ENCODE measurements at regions not wholly inside any gene's neighbourhood (a gene's known extent, or its start where the extent isn't known, plus 50 kb on each side); places are given as distances from the start of the nearest gene placed in this dataset.

DNA sequence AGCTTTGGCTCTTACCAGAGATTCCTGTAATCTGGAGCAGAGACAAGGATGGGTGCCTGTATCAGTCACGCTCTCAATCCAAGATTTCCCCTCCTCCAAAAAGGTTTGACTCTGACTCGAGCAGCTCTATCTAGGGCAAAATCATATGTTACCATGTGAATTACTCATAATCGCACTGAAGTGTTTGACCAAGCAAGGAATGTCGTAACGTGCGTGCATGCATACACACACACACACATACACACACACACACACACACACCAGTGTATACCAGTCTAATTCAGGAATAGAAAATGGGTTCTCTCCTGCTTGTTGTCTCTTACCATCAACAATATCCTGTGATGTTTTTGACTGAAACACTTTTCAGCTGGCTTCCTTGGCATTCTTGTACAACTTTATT is 835.1 kb downstream of the KCNJ2 start:
- no peak for DNase-seq (ENCODE audit: low spot score)
- ATAC-seq: no peak
- Mint-ChIP-seq H3K27ac (no peak overlapping the region), H3K4me1 (peaks cover 16% of the 10 kb centered on the region), H3K9me3 (peaks cover 3% of the 10 kb centered on the region; the same call in 1 of the 2 replicates), H3K4me3 (no peak overlapping the region), H3K27me3 (ENCODE audit: low read depth) (peaks cover 2% of the 10 kb centered on the region; the same call in 1 of the 2 replicates), H3K36me3 (no peaks in the 10 kb centered on the region)
- TF ChIP-seq ZNF317 (CRISPR knock-in tag; IDR thresholded peaks at IDR 0.05; ENCODE audit: borderline replicate concordance, low read depth) (no peak), FOXJ3 (CRISPR knock-in tag; IDR thresholded peaks at IDR 0.05; ENCODE audit: borderline replicate concordance) (no peak)
- ChIA-PET CTCF (no interaction called here), POLR2A (no interaction called here)

DNA sequence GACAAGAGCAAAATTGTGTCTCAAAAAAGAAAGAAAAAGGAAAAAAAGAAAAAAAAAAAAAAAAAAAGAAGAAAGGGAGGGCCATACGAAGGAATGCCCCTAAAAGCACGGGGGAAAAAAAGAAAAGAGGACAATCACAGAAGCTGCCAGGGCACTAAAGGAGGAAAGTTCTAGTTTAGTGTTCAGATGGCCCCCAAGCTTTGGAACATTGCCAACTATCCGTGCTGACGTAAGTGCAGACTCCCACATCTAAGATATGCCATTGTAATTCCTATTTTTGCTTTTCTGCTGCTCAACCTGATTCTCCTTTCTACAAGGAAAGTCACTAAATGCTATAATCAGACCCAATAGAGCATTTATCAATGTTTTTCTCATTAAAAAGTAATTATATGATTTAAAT is 842.1 kb downstream of the KCNJ2 start:
- Mint-ChIP-seq H3K36me3 (peaks cover 4% of the 10 kb centered on the region), H3K27me3 (ENCODE audit: low read depth) (peaks cover 6% of the 10 kb centered on the region), H3K27ac (no peak overlapping the region), H3K4me1 (no peaks in the 10 kb centered on the region), H3K9me3 (peaks cover 10% of the 10 kb centered on the region), H3K4me3 (no peak overlapping the region)
- no peak for DNase-seq (ENCODE audit: low spot score)
- TF ChIP-seq, protein P1, sequence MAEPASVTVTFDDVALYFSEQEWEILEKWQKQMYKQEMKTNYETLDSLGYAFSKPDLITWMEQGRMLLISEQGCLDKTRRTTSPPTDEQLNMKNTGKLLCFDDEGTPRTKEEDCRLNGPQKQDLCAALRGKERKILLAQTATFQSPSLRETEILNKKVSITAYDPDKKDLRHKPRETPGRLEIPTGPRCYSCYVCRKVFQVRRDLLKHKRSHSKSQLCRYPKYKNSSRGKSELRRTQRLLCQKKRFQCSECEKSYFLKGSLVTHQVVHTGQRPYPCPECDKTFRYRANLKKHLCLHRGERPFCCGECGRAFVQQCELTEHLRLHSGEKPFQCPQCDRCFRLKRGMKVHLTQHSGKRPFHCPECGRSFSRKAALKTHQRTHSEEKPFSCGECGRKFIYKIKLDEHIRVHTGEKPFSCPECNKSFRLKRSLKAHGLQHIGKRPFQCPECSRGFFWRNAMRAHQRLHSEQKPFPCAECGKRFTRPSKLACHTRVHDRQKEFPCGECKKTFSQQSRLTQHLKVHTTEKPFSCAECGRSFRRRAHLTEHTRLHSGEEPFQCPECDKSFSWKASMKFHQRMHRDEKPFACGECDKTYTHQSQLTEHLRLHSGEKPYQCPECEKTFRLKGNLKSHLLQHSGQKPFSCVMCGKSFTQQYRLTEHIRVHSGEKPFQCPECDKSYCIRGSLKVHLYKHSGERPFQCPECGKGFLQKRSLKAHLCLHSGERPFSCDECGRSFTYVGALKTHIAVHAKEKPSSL (CRISPR knock-in tag; conservative IDR thresholded peaks at IDR 0.05): no peak
- TF ChIP-seq, protein P2, sequence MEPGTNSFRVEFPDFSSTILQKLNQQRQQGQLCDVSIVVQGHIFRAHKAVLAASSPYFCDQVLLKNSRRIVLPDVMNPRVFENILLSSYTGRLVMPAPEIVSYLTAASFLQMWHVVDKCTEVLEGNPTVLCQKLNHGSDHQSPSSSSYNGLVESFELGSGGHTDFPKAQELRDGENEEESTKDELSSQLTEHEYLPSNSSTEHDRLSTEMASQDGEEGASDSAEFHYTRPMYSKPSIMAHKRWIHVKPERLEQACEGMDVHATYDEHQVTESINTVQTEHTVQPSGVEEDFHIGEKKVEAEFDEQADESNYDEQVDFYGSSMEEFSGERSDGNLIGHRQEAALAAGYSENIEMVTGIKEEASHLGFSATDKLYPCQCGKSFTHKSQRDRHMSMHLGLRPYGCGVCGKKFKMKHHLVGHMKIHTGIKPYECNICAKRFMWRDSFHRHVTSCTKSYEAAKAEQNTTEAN (CRISPR knock-in tag; IDR thresholded peaks at IDR 0.05): no peak
- no peak for TF ChIP-seq TP53 (CRISPR knock-in tag; IDR thresholded peaks at IDR 0.05)
- TF ChIP-seq SMAD4 (CRISPR knock-in tag; IDR thresholded peaks at IDR 0.05): no peak
- TF ChIP-seq FOXP1 (CRISPR knock-in tag; IDR thresholded peaks at IDR 0.05; ENCODE audit: borderline replicate concordance): no peak
- TF ChIP-seq ZNF263 (CRISPR knock-in tag; IDR thresholded peaks at IDR 0.05; ENCODE audit: low read depth): no peak
- TF ChIP-seq ZNF416 (CRISPR knock-in tag; IDR thresholded peaks at IDR 0.05): no peak
- TF ChIP-seq EMX1 (CRISPR knock-in tag; IDR thresholded peaks at IDR 0.05): no peak
- TF ChIP-seq, protein P3, sequence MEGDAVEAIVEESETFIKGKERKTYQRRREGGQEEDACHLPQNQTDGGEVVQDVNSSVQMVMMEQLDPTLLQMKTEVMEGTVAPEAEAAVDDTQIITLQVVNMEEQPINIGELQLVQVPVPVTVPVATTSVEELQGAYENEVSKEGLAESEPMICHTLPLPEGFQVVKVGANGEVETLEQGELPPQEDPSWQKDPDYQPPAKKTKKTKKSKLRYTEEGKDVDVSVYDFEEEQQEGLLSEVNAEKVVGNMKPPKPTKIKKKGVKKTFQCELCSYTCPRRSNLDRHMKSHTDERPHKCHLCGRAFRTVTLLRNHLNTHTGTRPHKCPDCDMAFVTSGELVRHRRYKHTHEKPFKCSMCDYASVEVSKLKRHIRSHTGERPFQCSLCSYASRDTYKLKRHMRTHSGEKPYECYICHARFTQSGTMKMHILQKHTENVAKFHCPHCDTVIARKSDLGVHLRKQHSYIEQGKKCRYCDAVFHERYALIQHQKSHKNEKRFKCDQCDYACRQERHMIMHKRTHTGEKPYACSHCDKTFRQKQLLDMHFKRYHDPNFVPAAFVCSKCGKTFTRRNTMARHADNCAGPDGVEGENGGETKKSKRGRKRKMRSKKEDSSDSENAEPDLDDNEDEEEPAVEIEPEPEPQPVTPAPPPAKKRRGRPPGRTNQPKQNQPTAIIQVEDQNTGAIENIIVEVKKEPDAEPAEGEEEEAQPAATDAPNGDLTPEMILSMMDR (IDR thresholded peaks at IDR 0.05): no peak
- TF ChIP-seq MXD4 (CRISPR knock-in tag; IDR thresholded peaks at IDR 0.05; ENCODE audit: borderline replicate concordance): no peak
- TF ChIP-seq NR1H2 (CRISPR knock-in tag; IDR thresholded peaks at IDR 0.05): no peak
- CTCF ChIA-PET: no interaction called here
- no peak for ATAC-seq
- POLR2A ChIA-PET: interaction anchor here (0.7 kb wide), 1 partner anchor 732 kb away, joined by 4 read pairs; no protein-coding TSS in a partner anchor

DNA sequence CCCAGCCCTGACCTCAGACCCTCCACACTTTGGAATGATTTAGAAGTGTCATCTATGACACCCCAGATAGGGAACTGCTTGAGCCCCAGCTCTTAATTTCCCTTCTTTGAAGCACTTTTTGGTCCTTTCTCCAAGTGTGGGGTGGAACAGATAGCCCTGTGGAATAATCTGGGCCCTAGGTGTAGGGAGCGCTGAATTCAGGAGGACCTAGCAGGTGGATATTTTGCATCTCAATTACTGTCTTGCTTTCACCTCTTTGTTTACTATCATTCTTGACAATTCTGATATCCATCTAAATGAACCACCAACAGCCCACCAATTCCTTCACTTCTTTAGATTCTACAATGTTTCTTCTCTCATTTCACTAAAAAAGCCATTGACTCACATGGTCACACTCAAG is 850.4 kb downstream of the KCNJ2 start:
- Mint-ChIP-seq H3K4me1 (no peaks in the 10 kb centered on the region; the same call in 1 of the 2 replicates), H3K9me3 (no peaks in the 10 kb centered on the region), H3K27me3 (ENCODE audit: low read depth) (peaks cover 4% of the 10 kb centered on the region), H3K4me3 (no peak overlapping the region), H3K36me3 (no peaks in the 10 kb centered on the region; the same call in 1 of the 2 replicates), H3K27ac (no peak overlapping the region)
- ChIA-PET CTCF (no interaction called here), POLR2A (no interaction called here)
- peak; percentile 57 for ATAC-seq
- no peak for DNase-seq (ENCODE audit: low spot score)
- TF ChIP-seq FOXK1 (CRISPR knock-in tag; IDR thresholded peaks at IDR 0.05) (0 out of 2 replicates have a peak, but pooled peaks have one; percentile 41), NR3C1 (CRISPR knock-in tag; conservative IDR thresholded peaks at IDR 0.05; ENCODE audit: low read depth) (0 out of 2 replicates have a peak, but pooled peaks have one; percentile 44), MXD4 (CRISPR knock-in tag; IDR thresholded peaks at IDR 0.05; ENCODE audit: borderline replicate concordance) (no peak), HMGA2 (CRISPR knock-in tag; IDR thresholded peaks at IDR 0.05) (no peak), NFE2L1 (CRISPR knock-in tag; IDR thresholded peaks at IDR 0.05) (peak; percentile 38; the same call in 1 of the 2 replicates)
- TF ChIP-seq, protein P4, sequence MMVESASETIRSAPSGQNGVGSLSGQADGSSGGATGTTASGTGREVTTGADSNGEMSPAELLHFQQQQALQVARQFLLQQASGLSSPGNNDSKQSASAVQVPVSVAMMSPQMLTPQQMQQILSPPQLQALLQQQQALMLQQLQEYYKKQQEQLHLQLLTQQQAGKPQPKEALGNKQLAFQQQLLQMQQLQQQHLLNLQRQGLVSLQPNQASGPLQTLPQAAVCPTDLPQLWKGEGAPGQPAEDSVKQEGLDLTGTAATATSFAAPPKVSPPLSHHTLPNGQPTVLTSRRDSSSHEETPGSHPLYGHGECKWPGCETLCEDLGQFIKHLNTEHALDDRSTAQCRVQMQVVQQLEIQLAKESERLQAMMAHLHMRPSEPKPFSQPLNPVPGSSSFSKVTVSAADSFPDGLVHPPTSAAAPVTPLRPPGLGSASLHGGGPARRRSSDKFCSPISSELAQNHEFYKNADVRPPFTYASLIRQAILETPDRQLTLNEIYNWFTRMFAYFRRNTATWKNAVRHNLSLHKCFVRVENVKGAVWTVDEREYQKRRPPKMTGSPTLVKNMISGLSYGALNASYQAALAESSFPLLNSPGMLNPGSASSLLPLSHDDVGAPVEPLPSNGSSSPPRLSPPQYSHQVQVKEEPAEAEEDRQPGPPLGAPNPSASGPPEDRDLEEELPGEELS (CRISPR knock-in tag; IDR thresholded peaks at IDR 0.05): peak; percentile 26; the same call in 1 of the 2 replicates
- TF ChIP-seq, protein P5, sequence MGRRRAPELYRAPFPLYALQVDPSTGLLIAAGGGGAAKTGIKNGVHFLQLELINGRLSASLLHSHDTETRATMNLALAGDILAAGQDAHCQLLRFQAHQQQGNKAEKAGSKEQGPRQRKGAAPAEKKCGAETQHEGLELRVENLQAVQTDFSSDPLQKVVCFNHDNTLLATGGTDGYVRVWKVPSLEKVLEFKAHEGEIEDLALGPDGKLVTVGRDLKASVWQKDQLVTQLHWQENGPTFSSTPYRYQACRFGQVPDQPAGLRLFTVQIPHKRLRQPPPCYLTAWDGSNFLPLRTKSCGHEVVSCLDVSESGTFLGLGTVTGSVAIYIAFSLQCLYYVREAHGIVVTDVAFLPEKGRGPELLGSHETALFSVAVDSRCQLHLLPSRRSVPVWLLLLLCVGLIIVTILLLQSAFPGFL (CRISPR knock-in tag; IDR thresholded peaks at IDR 0.05; ENCODE audit: borderline replicate concordance): no peak
- TF ChIP-seq, protein P6, sequence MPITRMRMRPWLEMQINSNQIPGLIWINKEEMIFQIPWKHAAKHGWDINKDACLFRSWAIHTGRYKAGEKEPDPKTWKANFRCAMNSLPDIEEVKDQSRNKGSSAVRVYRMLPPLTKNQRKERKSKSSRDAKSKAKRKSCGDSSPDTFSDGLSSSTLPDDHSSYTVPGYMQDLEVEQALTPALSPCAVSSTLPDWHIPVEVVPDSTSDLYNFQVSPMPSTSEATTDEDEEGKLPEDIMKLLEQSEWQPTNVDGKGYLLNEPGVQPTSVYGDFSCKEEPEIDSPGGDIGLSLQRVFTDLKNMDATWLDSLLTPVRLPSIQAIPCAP (CRISPR knock-in tag; IDR thresholded peaks at IDR 0.05): no peak
